ENCODE measurements at regions not wholly inside any gene's neighbourhood (a gene's known extent, or its start where the extent isn't known, plus 50 kb on each side); places are given as distances from the start of the nearest gene placed in this dataset.

- TF ChIP-seq CTCF (IDR thresholded peaks at IDR 0.05) (no peak), ZFX (IDR thresholded peaks at IDR 0.05; ENCODE audit: borderline replicate concordance) (no peak)
- no peak overlapping the region for H3K27ac ChIP-seq
Measured at GRCh38 chr7:86313842-86314241, 329.9 kb upstream of the GRM3 start.

GRCh38 chr7:86301301-86301700, 342.4 kb upstream of the GRM3 start:
- TF ChIP-seq CTCF (IDR thresholded peaks at IDR 0.05) (no peak), ZFX (IDR thresholded peaks at IDR 0.05; ENCODE audit: borderline replicate concordance) (no peak)

GRCh38 chr7:86295526-86295925, 348.2 kb upstream of the GRM3 start:
- H3K27ac ChIP-seq = no peak overlapping the region
- no peak for TF ChIP-seq CTCF (IDR thresholded peaks at IDR 0.05)
- no peak for TF ChIP-seq ZFX (IDR thresholded peaks at IDR 0.05; ENCODE audit: borderline replicate concordance)

More at GRCh38 chr7:86301301-86301700, 342.4 kb upstream of the GRM3 start:
- no peak overlapping the region for H3K27ac ChIP-seq

GRCh38 chr7:86282014-86282682, 361.6 kb upstream of the GRM3 start:
- no peak overlapping the region for H3K27ac ChIP-seq
- TF ChIP-seq ZFX (IDR thresholded peaks at IDR 0.05; ENCODE audit: borderline replicate concordance) (no peak), CTCF (IDR thresholded peaks at IDR 0.05) (no peak)

GRCh38 chr7:86280150-86280549, 363.6 kb upstream of the GRM3 start:
- H3K27ac ChIP-seq = no peak overlapping the region
- no peak for TF ChIP-seq CTCF (IDR thresholded peaks at IDR 0.05)
- TF ChIP-seq ZFX (IDR thresholded peaks at IDR 0.05; ENCODE audit: borderline replicate concordance) = no peak

- H3K27ac ChIP-seq = no peak overlapping the region
- TF ChIP-seq CTCF (IDR thresholded peaks at IDR 0.05) = no peak
- no peak for TF ChIP-seq ZFX (IDR thresholded peaks at IDR 0.05; ENCODE audit: borderline replicate concordance)
Measured at GRCh38 chr7:86262781-86263180, 380.9 kb upstream of the GRM3 start.

GRCh38 chr7:86257894-86258293, 385.8 kb upstream of the GRM3 start:
- TF ChIP-seq ZFX (IDR thresholded peaks at IDR 0.05; ENCODE audit: borderline replicate concordance) (no peak), CTCF (IDR thresholded peaks at IDR 0.05) (no peak)

More at GRCh38 chr7:86257894-86258293, 385.8 kb upstream of the GRM3 start:
- no peak overlapping the region for H3K27ac ChIP-seq
